ENCODE measurements at regions not wholly inside any gene's neighbourhood (a gene's known extent, or its start where the extent isn't known, plus 50 kb on each side); places are given as distances from the start of the nearest gene placed in this dataset.

- no peak for TF ChIP-seq CTCF (IDR thresholded peaks at IDR 0.05)
- TF ChIP-seq CHD2 (IDR thresholded peaks at IDR 0.05; ENCODE audit: low read length, partially characterized antibody): no peak
- TF ChIP-seq TEAD4 (IDR thresholded peaks at IDR 0.05; ENCODE audit: borderline replicate concordance, insufficient read depth): no peak
- TF ChIP-seq REST (IDR thresholded peaks at IDR 0.05; ENCODE audit: low read depth, low read length): no peak
- TF ChIP-seq USF2 (IDR thresholded peaks at IDR 0.05; ENCODE audit: borderline replicate concordance, low read depth, low read length): no peak
- TF ChIP-seq EZH2phosphoT487 (IDR thresholded peaks at IDR 0.05; ENCODE audit: borderline replicate concordance, low read depth): no peak
- no peak for TF ChIP-seq TAF1 (IDR thresholded peaks at IDR 0.05; ENCODE audit: borderline replicate concordance, low read depth, low read length)
- no peak for TF ChIP-seq YY1 (IDR thresholded peaks at IDR 0.05; ENCODE audit: low read depth)
- TF ChIP-seq RCOR1 (IDR thresholded peaks at IDR 0.05; ENCODE audit: low read length): no peak
- no peak for TF ChIP-seq SIN3A (IDR thresholded peaks at IDR 0.05; ENCODE audit: borderline replicate concordance, low read depth, low read length)
- TF ChIP-seq SMC3 (IDR thresholded peaks at IDR 0.05; ENCODE audit: low read depth, low read length): no peak
- no peak for TF ChIP-seq TCF12 (IDR thresholded peaks at IDR 0.05)
- no peak for TF ChIP-seq JUND (IDR thresholded peaks at IDR 0.05)
Observed at GRCh38 chr2:223223156-223223555, 171.2 kb downstream of the KCNE4 start.

Data from SK-N-SH (cell line).